HepG2 (cell line): ENCODE measurements at regions not wholly inside any gene's neighbourhood (a gene's known extent, or its start where the extent isn't known, plus 50 kb on each side); places are given as distances from the start of the nearest gene placed in this dataset.

Experiments
- ATAC-seq: fragments of 200-7000 bp; cut with Tn5 transposase; 3 replicates; pipeline ENCODE4 v1.9.1; 2020; ENCODE audit warnings: mild to moderate bottlenecking, moderate library complexity
- BruUV-seq: library from RNA; stranded (reverse); fragments of 400-500 nt; replicated peaks from 2 replicates; lab custom pipeline; 2021; lab: Mats Ljungman, UMichigan
- CTCF ChIA-PET: fragments of 300-600 bp; formaldehyde crosslinking; extraction: SDS; loops from one replicate; lab custom pipeline; 2021; ENCODE audit warnings: low total read pairs, inconsistent platforms, low intra/inter-chr PET ratio; lab: Yijun Ruan, JAX
- POLR2A ChIA-PET: fragments of 350-600 bp; sonication (Branson Sonifier 250); formaldehyde crosslinking; loops from one replicate; lab custom pipeline; 2020; ENCODE audit warnings: antibody characterized with exemption, inconsistent platforms; lab: Yijun Ruan, JAX
- DNase-seq: peaks from one replicate; pipeline ENCODE4 v3.0.0-alpha.2; 2015; ENCODE audit warnings: low spot score
- FAIRE-seq: peaks from 3 replicates; lab custom pipeline; 2011; peaks lifted over from hg19 to GRCh38; lab: Jason Lieb, UNC
- H2AFZ ChIP-seq: one replicate; pipeline ENCODE4 v1.6.1; 2011; ENCODE audit warnings: low read length, inconsistent platforms
- H3K27ac ChIP-seq: fragments of 300-600 bp; 3 replicates; pipeline ENCODE4 v1.8.0; 2011; ENCODE audit warnings: mixed run types, mild to moderate bottlenecking, mixed read lengths, low read length, inconsistent platforms; ENCODE audit not compliant: insufficient read depth; ENCODE audit errors: extremely low read length
- H3K27me3 ChIP-seq, 2 experiments: fragments of 200-600 bp in 1 of 2; 2 replicates in 1 of 2; 3 replicates in 1 of 2; pipeline versions ENCODE4 v1.6.0 to v1.8.0; 2011; ENCODE audit warnings: low read length in 2 of 2, mild to moderate bottlenecking in 2 of 2, moderate library complexity in 2 of 2, inconsistent platforms in 1 of 2; ENCODE audit not compliant: insufficient read depth in 2 of 2, control insufficient read depth in 1 of 2
- H3K36me3 ChIP-seq, 2 experiments: fragments of 200-600 bp in 1 of 2; replicated peaks in 1 of 2; 2 replicates in 1 of 2; 3 replicates in 1 of 2; pipeline versions ENCODE4 v1.5.1 to v1.8.0; 2011; ENCODE audit warnings: low read length in 2 of 2, inconsistent platforms in 1 of 2; ENCODE audit not compliant: insufficient read depth in 2 of 2, control insufficient read depth in 1 of 2
- H3K4me1 ChIP-seq: 2 replicates; pipeline ENCODE4 v1.5.1; 2012; ENCODE audit warnings: low read length, inconsistent platforms; ENCODE audit not compliant: insufficient read depth
- H3K4me2 ChIP-seq: 2 replicates; pipeline ENCODE4 v1.6.0; 2011; ENCODE audit warnings: low read depth, low read length, inconsistent platforms
- H3K4me3 ChIP-seq, 3 experiments: fragments of 200-600 bp in 1 of 3; sonication (generic), shearing (Covaris generic) in 1 of 3; replicated peaks in 1 of 3; 2 replicates each; pipeline ENCODE4 v1.5.1; 2011 to 2016; ENCODE audit warnings: low read length in 3 of 3, inconsistent platforms in 2 of 3, low read depth in 2 of 3, mild to moderate bottlenecking in 2 of 3, control low read depth in 1 of 3, mixed read lengths in 1 of 3; ENCODE audit not compliant: insufficient read depth in 1 of 3
- H3K79me2 ChIP-seq: one replicate; pipeline ENCODE4 v1.6.1; 2011; ENCODE audit warnings: low read length, inconsistent platforms; ENCODE audit not compliant: insufficient read depth
- H3K9ac ChIP-seq: 2 replicates; pipeline ENCODE4 v1.6.0; 2011; ENCODE audit warnings: mild to moderate bottlenecking, low read depth, low read length, inconsistent platforms; ENCODE audit not compliant: insufficient read depth
- H3K9me3 ChIP-seq: 2 replicates; pipeline ENCODE4 v1.5.1; 2012; ENCODE audit warnings: mild to moderate bottlenecking, low read length
- H4K20me1 ChIP-seq: 2 replicates; pipeline ENCODE4 v1.6.0; 2011; ENCODE audit warnings: inconsistent platforms, mild to moderate bottlenecking, low read length, moderate library complexity; ENCODE audit not compliant: insufficient read depth
- BRF2 ChIP-seq: sonication (generic); formaldehyde crosslinking; IDR thresholded peaks from 2 replicates; pipeline ENCODE4 v1.8.1; 2022; ENCODE audit warnings: mild to moderate bottlenecking, missing genetic modification reagents
- PLSCR1 ChIP-seq: sonication (generic); formaldehyde crosslinking; IDR thresholded peaks from 2 replicates; pipeline ENCODE4 v1.5.0; 2020; ENCODE audit warnings: missing genetic modification reagents, mild to moderate bottlenecking, borderline replicate concordance
- TAF1 ChIP-seq: sonication (generic); formaldehyde crosslinking; IDR thresholded peaks from 2 replicates; pipeline ENCODE4 v1.4.0; 2020; ENCODE audit warnings: missing genetic modification reagents
- ZBTB7A ChIP-seq: sonication (generic); formaldehyde crosslinking; IDR thresholded peaks from 2 replicates; pipeline ENCODE4 v1.8.0; 2022; ENCODE audit warnings: mild to moderate bottlenecking, missing genetic modification reagents
- ZNF781 ChIP-seq: sonication (generic); formaldehyde crosslinking; IDR thresholded peaks from 2 replicates; pipeline ENCODE4 v1.5.1; 2020; ENCODE audit warnings: borderline replicate concordance, mild to moderate bottlenecking, missing genetic modification reagents; ENCODE audit errors: not compliant biosample characterization
- WGBS: methylation state at CpG from one replicate; pipeline ENCODE4 v1.1.6; 2017; ENCODE audit warnings: low lambda C conversion rate; 5-methylcytosine and 5-hydroxymethylcytosine counted together
- in situ Hi-C: cut with HindIII; loops from 2 replicates; pipeline ENCODE4 v1.10.0; 2017; ENCODE audit warnings: low pct_unique_long_range_greater_than_20kb; ENCODE audit not compliant: extremely low pct_ligation_motif_present
- intact Hi-C: fragments of 100-400 bp; cut with micrococcal nuclease; formaldehyde crosslinking; loops from one replicate; pipeline ENCODE4 v1.10.0; 2022; ENCODE audit not compliant: unreplicated experiment

- no peak overlapping the region for H3K9ac ChIP-seq
- no peak for TF ChIP-seq ZNF781 (CRISPR knock-in tag)
- TF ChIP-seq BRF2 (CRISPR knock-in tag), result no peak
- no peak for TF ChIP-seq PLSCR1 (CRISPR knock-in tag)
- TF ChIP-seq ZBTB7A (CRISPR knock-in tag), result no peak
- no peak for TF ChIP-seq TAF1
- TF ChIP-seq, all 625 proteins: peak for 0
- no peak for FAIRE-seq
- Histone ChIP-seq H3K4me1 (no peaks in the 10 kb centered on the region), H3K79me2 (no peaks in the 10 kb centered on the region), H2AFZ (no peak overlapping the region), H4K20me1 (no peaks in the 10 kb centered on the region), H3K27ac (no peak overlapping the region), H3K4me2 (no peak overlapping the region), H3K4me3 (no peak overlapping the region), H3K36me3 (no peaks in the 10 kb centered on the region), H3K27me3 (peaks cover 0 to under 1% of the 10 kb centered on the region in 2 experiments; a peak in 1 of 5 replicates), H3K9me3 (no peaks in the 10 kb centered on the region)
- no peak for ATAC-seq
- in situ Hi-C loops (no loop called here), intact Hi-C loops (no loop called here)
- ChIA-PET CTCF (no interaction called here), POLR2A (no interaction called here)
- no TSS peak for BruUV-seq
- no peak for DNase-seq
- WGBS, result 40% methylated on average over 7 of the region's 7 CpGs
These were observed 115.9 kb downstream of the OMA1 start for GRCh38 chr1:58430421-58431275.
